ENCODE measurements at regions not wholly inside any gene's neighbourhood (a gene's known extent, or its start where the extent isn't known, plus 50 kb on each side); places are given as distances from the start of the nearest gene placed in this dataset.
"Not testable (repeated sequence)": the region's sequence is repeated elsewhere in the genome, so short reads cannot be mapped to it uniquely, and the experiment has no call there.

- ATAC-seq: no peak
These were observed 758.0 kb upstream of the MMS22L start for GRCh38 chr6:98041056-98041455.

GRCh38 chr6:98041921-98042320 lies 758.9 kb upstream of the MMS22L start:
- ATAC-seq: no peak

GRCh38 chr6:98044151-98044561 lies 761.1 kb upstream of the MMS22L start:
- ATAC-seq: no peak

- ATAC-seq: no peak
These were observed 761.9 kb upstream of the MMS22L start for GRCh38 chr6:98044791-98045470.

- no peak for ATAC-seq
These were observed 764.1 kb upstream of the MMS22L start for GRCh38 chr6:98047164-98047563.

GRCh38 chr6:98047871-98048270 lies 764.9 kb upstream of the MMS22L start:
- no peak for ATAC-seq

- no peak for ATAC-seq
These were observed 771.4 kb upstream of the MMS22L start for GRCh38 chr6:98054453-98054852.

GRCh38 chr6:98056955-98057354 lies 773.9 kb upstream of the MMS22L start:
- no peak for ATAC-seq

GRCh38 chr6:98067375-98067774 lies 767.0 kb upstream of the POU3F2 start:
- no peak for ATAC-seq

GRCh38 chr6:98088537-98088936 lies 745.8 kb upstream of the POU3F2 start:
- not testable (repeated sequence) for ATAC-seq

- no peak for ATAC-seq
These were observed 742.0 kb upstream of the POU3F2 start for GRCh38 chr6:98092331-98092730.

GRCh38 chr6:98094696-98095095 lies 739.7 kb upstream of the POU3F2 start:
- ATAC-seq: no peak

- ATAC-seq: no peak
These were observed 726.6 kb upstream of the POU3F2 start for GRCh38 chr6:98107801-98108200.

- no peak for ATAC-seq
These were observed 717.9 kb upstream of the POU3F2 start for GRCh38 chr6:98116455-98116854.

GRCh38 chr6:98117068-98117467 lies 717.3 kb upstream of the POU3F2 start:
- ATAC-seq: no peak

GRCh38 chr6:98118397-98119045 lies 715.9 kb upstream of the POU3F2 start:
- ATAC-seq: no peak

- ATAC-seq: no peak
These were observed 710.2 kb upstream of the POU3F2 start for GRCh38 chr6:98124171-98124570.

GRCh38 chr6:98131290-98131990 lies 702.9 kb upstream of the POU3F2 start:
- no peak for ATAC-seq

- no peak for ATAC-seq
These were observed 698.0 kb upstream of the POU3F2 start for GRCh38 chr6:98136333-98136732.

GRCh38 chr6:98137391-98137790 lies 697.0 kb upstream of the POU3F2 start:
- no peak for ATAC-seq

- ATAC-seq: no peak
These were observed 691.5 kb upstream of the POU3F2 start for GRCh38 chr6:98142839-98143238.

GRCh38 chr6:98146656-98147055 lies 687.7 kb upstream of the POU3F2 start:
- no peak for ATAC-seq

GRCh38 chr6:98156580-98156979 lies 677.8 kb upstream of the POU3F2 start:
- ATAC-seq: no peak

- no peak for ATAC-seq
These were observed 654.8 kb upstream of the POU3F2 start for GRCh38 chr6:98179606-98180005.
